ENCODE measurements at regions not wholly inside any gene's neighbourhood (a gene's known extent, or its start where the extent isn't known, plus 50 kb on each side); places are given as distances from the start of the nearest gene placed in this dataset.
A peak's percentile ranks its signal among the peaks of the same experiment; 100 is the strongest.

- TF ChIP-seq EZH2 (IDR thresholded peaks at IDR 0.05) (no peak), POLR2AphosphoS5 (IDR thresholded peaks at IDR 0.05; ENCODE audit: borderline replicate concordance, low read depth, low read length) (no peak), FOXP2 (optimal IDR thresholded peaks at IDR 0.05; ENCODE audit: control extremely low read depth, extremely low read length, insufficient read depth) (no peak)
- H3K4me3 ChIP-seq = no peak overlapping the region
- H3K36me3 ChIP-seq (ENCODE audit: insufficient read depth, low read length) = no peaks in the 10 kb centered on the region
- H3K9ac ChIP-seq (ENCODE audit: insufficient read length) = no peak overlapping the region
- H3K27ac ChIP-seq = peak overlapping the region; percentile 91
- H3K9me3 ChIP-seq (ENCODE audit: low read depth, low read length) = no peaks in the 10 kb centered on the region
- no peak for DNase-seq (ENCODE audit: low read depth, low spot score)
These were observed 100.8 kb upstream of the CDH5 start for GRCh38 chr16:66265556-66266141.

- Histone ChIP-seq H3K27ac (peak overlapping the region; percentile 91), H3K36me3 (ENCODE audit: insufficient read depth, low read length) (no peaks in the 10 kb centered on the region), H3K9ac (ENCODE audit: insufficient read length) (no peak overlapping the region), H3K9me3 (ENCODE audit: low read depth, low read length) (no peaks in the 10 kb centered on the region), H3K4me3 (no peak overlapping the region)
- no peak for DNase-seq (ENCODE audit: low read depth, low spot score)
- TF ChIP-seq FOXP2 (optimal IDR thresholded peaks at IDR 0.05; ENCODE audit: control extremely low read depth, extremely low read length, insufficient read depth) = no peak
These were observed 101.5 kb upstream of the CDH5 start for GRCh38 chr16:66265048-66265415.

GRCh38 chr16:66264311-66265047 is 102.0 kb upstream of the CDH5 start:
- Histone ChIP-seq H3K9ac (ENCODE audit: insufficient read length) (no peak overlapping the region), H3K9me3 (ENCODE audit: low read depth, low read length) (no peaks in the 10 kb centered on the region), H3K4me3 (no peak overlapping the region), H3K27ac (no peak overlapping the region), H3K36me3 (ENCODE audit: insufficient read depth, low read length) (no peaks in the 10 kb centered on the region)
- TF ChIP-seq EZH2 (IDR thresholded peaks at IDR 0.05) = no peak
- TF ChIP-seq FOXP2 (optimal IDR thresholded peaks at IDR 0.05; ENCODE audit: control extremely low read depth, extremely low read length, insufficient read depth) = no peak
- TF ChIP-seq POLR2AphosphoS5 (IDR thresholded peaks at IDR 0.05; ENCODE audit: borderline replicate concordance, low read depth, low read length) = no peak
- no peak for DNase-seq (ENCODE audit: low read depth, low spot score)

- no peak overlapping the region for H3K4me3 ChIP-seq
- DNase-seq (ENCODE audit: low read depth, low spot score) = no peak
- H3K9me3 ChIP-seq (ENCODE audit: low read depth, low read length) = no peaks in the 10 kb centered on the region
- H3K27ac ChIP-seq = no peak overlapping the region
- H3K36me3 ChIP-seq (ENCODE audit: insufficient read depth, low read length) = no peaks in the 10 kb centered on the region
- no peak overlapping the region for H3K9ac ChIP-seq (ENCODE audit: insufficient read length)
- TF ChIP-seq POLR2AphosphoS5 (IDR thresholded peaks at IDR 0.05; ENCODE audit: borderline replicate concordance, low read depth, low read length) (no peak), EZH2 (IDR thresholded peaks at IDR 0.05) (no peak)
These were observed 102.5 kb upstream of the CDH5 start for GRCh38 chr16:66263973-66264310.

- no peak for DNase-seq (ENCODE audit: low read depth, low spot score)
- peak overlapping the region; percentile 46; the same call in 1 of the 2 replicates for H3K27ac ChIP-seq
- no peak overlapping the region for H3K9ac ChIP-seq (ENCODE audit: insufficient read length)
- no peak overlapping the region for H3K4me3 ChIP-seq
- TF ChIP-seq POLR2AphosphoS5 (IDR thresholded peaks at IDR 0.05; ENCODE audit: borderline replicate concordance, low read depth, low read length) (no peak), FOXP2 (optimal IDR thresholded peaks at IDR 0.05; ENCODE audit: control extremely low read depth, extremely low read length, insufficient read depth) (no peak), EZH2 (IDR thresholded peaks at IDR 0.05) (no peak)
- no peaks in the 10 kb centered on the region for H3K36me3 ChIP-seq (ENCODE audit: insufficient read depth, low read length)
- no peaks in the 10 kb centered on the region for H3K9me3 ChIP-seq (ENCODE audit: low read depth, low read length)
These were observed 103.1 kb upstream of the CDH5 start for GRCh38 chr16:66263168-66263972.

DNA sequence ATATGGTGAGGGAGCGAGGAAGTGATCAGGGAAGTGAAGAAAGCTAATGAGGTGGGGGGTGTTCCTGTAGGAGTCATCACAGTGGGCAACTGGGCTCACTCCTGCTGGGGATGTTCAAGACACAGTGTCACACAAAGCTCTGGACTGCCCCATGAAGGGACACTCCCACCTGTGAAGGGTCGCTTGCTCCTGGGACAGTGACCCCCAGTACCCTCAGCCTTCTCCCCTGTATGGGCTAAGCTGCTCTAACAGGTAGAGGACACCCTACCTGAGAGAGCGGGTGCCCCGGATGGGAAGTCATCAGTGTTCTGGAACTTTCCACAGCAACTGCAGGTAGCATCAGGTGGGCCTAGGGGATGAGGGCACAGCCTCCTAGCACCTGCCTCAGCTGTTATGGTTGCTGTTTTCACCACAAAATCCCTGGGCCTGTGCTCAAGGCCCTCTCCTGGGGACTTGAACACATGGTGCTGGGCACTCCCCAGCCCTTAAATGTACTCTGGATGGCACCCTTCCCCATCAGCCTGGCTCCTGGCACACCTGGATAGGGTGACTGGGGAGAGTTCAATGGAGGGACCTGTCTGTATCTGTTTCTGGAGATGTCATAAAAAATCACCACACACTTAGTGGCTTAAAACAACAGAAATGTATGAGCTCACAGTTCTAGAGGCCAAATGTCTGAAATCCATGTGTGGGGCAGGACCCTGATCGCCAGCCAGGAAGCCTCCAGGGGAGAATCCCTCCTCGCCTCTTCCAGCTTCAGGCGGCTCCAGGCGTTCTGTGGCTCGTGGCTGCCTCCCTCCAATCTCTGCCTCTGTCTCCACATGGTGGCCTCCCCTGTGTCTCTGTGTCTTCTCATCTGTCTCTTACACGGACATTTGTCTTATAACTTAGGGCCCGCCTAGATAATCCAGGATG is 104.0 kb upstream of the CDH5 start:
- H3K9ac ChIP-seq (ENCODE audit: insufficient read length) = no peak overlapping the region
- H3K36me3 ChIP-seq (ENCODE audit: insufficient read depth, low read length) = no peaks in the 10 kb centered on the region
- H3K4me3 ChIP-seq = no peak overlapping the region
- TF ChIP-seq EZH2 (IDR thresholded peaks at IDR 0.05) (no peak), POLR2AphosphoS5 (IDR thresholded peaks at IDR 0.05; ENCODE audit: borderline replicate concordance, low read depth, low read length) (no peak), FOXP2 (optimal IDR thresholded peaks at IDR 0.05; ENCODE audit: control extremely low read depth, extremely low read length, insufficient read depth) (no peak)
- DNase-seq (ENCODE audit: low read depth, low spot score) = no peak
- no peak overlapping the region for H3K27ac ChIP-seq
- H3K9me3 ChIP-seq (ENCODE audit: low read depth, low read length) = no peaks in the 10 kb centered on the region

- TF ChIP-seq FOXP2 (optimal IDR thresholded peaks at IDR 0.05; ENCODE audit: control extremely low read depth, extremely low read length, insufficient read depth) = no peak
- no peak for TF ChIP-seq EZH2 (IDR thresholded peaks at IDR 0.05)
- no peak for TF ChIP-seq POLR2AphosphoS5 (IDR thresholded peaks at IDR 0.05; ENCODE audit: borderline replicate concordance, low read depth, low read length)
- DNase-seq (ENCODE audit: low read depth, low spot score) = no peak
These were observed 104.7 kb upstream of the CDH5 start for GRCh38 chr16:66261826-66262225.

More at GRCh38 chr16:66261826-66262225, 104.7 kb upstream of the CDH5 start:
- H3K4me3 ChIP-seq = no peak overlapping the region
- no peaks in the 10 kb centered on the region for H3K36me3 ChIP-seq (ENCODE audit: insufficient read depth, low read length)
- H3K27ac ChIP-seq = no peak overlapping the region
- H3K9me3 ChIP-seq (ENCODE audit: low read depth, low read length) = no peaks in the 10 kb centered on the region
- no peak overlapping the region for H3K9ac ChIP-seq (ENCODE audit: insufficient read length)
